Caki2 (cell line): ENCODE measurements at regions not wholly inside any gene's neighbourhood (a gene's known extent, or its start where the extent isn't known, plus 50 kb on each side); places are given as distances from the start of the nearest gene placed in this dataset.
"Not testable (repeated sequence)": the region's sequence is repeated elsewhere in the genome, so short reads cannot be mapped to it uniquely, and the experiment has no call there.

Experiments used
- DNase-seq: peaks from one replicate; pipeline ENCODE4 v3.0.0-alpha.2; 2015; ENCODE audit warnings: low read depth
- in situ Hi-C: cut with HindIII; loops from 2 replicates; pipeline ENCODE4 v1.10.0; 2016; ENCODE audit warnings: low sequenced_read_pairs, low pct_unique_long_range_greater_than_20kb, mixed read lengths

DNA sequence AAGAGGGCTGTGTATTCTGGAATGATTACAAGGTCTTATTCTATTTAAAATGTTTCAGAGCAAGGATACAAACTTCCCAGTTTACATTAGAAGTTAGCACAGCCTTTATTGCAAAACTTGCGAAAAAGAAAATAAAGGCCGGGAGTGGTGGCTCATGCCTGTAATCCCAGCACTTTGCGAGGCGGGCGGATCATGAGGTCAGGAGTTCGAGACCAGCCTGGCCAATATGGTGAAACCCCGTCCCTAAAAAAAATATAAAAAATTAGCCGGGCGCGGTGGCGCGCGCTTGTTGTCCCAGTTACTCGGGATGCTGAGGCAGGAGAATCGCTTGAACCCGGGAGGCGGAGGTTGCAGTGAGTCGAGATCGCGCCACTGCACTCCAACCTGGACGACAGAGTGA lies 87.1 kb downstream of the TRIM27 start:
- in situ Hi-C loops, DNase-seq: not testable (repeated sequence)

DNA sequence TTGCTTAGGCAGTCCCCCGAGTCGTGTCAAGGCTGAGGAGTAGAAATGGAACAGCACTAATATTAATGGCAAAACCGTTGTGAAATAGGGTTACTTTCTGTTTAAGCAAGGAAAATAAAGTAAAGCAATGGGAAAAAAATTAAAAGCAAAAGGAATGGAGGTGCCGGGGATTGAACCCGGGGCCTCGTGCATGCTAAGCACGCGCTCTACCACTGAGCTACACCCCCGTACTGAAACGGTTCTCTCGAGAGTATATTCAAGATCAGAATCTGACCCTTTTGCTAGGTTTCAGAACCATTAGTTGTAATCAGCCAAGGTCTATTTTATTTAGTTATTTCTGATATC lies 85.5 kb downstream of the TRIM27 start:
- DNase-seq = peak; percentile 85
- in situ Hi-C loops = no loop called here

DNA sequence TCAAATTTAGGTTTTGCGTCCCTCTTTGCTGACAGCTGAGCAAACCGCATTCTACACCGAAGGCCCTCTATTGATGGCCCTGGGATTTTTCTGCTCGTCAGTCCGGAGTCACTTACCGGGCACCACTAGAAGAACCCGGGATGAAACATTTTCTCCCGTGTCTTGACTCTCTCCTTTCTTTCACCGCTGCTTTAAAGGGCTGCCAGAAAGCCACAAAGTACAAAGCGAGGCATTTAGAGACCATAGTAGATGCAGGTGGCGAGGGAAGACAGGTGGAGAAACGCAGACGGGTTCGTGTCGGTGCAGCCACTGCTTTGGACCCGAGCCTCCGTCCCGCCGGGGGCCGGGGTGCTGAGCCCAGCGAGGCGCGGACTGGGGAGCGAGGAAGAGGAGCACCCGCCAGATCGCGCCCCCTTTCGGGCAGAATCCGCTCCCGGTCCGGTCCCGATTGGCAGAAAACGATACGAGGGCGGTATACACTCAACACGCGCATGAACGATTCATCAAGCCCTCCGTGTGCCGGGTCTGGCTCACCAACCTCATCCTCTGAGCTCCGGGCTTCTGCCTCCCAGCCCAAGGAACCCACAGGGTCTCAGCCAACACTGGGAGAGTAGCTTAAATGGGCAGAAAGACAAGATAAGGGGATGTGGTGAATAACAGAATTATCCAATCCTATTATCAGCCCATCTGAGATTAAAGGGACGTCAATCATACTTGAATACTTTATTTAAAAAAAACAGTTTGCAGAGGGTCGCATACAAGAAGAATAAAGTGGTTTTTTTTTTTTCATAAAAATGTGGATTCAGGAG lies 84.9 kb downstream of the TRIM27 start:
- peak; percentile 90 for DNase-seq
- in situ Hi-C loops = no loop called here

DNA sequence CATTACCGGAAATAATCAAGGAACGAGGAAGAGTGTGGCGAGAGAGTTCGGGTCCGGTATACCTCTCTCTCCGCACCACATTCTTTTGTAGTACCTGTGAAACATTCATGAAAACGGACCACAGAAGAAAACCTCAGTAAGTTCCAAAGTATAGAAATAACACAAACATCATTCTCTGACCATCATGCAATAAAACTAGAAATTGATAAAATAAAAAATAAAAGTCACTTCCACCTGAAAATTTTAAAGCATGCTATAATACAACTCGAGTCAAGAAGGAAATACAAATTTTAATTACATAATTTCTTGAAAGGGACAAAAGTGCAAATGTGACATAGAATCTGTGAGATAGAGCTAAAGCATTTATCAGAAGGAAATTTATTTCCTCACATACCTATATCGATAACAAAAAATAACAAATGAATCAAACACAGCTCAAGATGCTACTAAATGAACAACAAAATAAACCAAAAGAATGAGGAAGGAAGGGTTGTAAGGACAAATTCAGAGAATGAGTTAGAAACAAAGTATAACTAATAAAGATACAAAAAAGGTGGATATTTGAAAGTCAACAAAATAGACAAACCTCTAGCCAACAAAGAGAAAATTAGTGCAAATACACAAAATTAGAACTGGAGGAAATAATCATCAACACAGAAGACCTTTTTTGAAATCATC lies 84.2 kb downstream of the TRIM27 start:
- in situ Hi-C loops = no loop called here
- no peak for DNase-seq

DNA sequence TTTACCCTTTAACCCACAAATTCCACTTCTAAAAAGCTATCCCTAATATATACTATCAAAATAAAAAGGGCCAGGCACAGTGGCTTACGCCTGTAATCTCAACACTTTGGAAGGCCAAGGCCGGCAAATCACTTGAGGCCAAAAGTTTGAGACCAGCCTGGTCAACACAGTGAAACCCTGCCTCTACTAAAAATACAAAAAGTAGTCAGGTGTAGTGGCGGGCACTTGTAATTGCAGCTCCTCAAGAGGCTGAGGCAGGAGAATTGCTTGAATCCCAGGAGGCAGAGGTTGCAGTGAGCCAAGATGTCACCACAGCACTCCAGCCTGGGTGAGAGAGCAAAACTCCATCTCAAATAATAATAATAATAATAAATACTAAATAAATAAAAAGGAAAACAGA lies 82.5 kb downstream of the TRIM27 start:
- in situ Hi-C loops = no loop called here
- peak; percentile 6 for DNase-seq

DNA sequence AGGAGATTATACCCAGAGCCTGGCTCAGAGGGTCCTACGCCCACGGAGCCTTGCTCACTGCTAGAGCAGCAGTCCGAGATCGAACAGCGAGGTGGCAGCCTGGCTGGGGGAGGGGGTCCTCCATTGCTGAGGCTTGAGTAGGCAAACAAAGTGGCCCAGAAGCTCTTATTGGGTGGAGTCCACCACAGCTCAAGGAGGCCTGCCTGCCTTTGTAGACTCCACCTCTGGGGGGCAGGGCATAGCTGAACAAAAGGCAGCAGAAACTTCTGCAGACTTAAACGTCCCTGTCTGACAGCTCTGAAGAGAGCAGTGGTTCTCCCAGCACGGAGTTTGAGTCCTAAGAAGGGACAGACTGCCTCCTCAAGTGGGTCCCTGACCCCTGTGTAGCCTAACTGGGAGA lies 75.0 kb downstream of the TRIM27 start:
- in situ Hi-C loops, DNase-seq: not testable (repeated sequence)
